RWPE2 (cell line): ENCODE measurements at regions not wholly inside any gene's neighbourhood (a gene's known extent, or its start where the extent isn't known, plus 50 kb on each side); places are given as distances from the start of the nearest gene placed in this dataset.

Experiments
- ATAC-seq: fragments of 200-7000 bp; cut with Tn5 transposase; 3 replicates; pipeline ENCODE4 v1.9.1; 2021; ENCODE audit warnings: low read depth
- DNase-seq: peaks from one replicate; pipeline ENCODE4 v3.0.0-alpha.2; 2020; ENCODE audit warnings: low spot score
- H3K27ac ChIP-seq: fragments of 450-650 bp; 2 replicates; pipeline ENCODE4 v1.5.1; 2017; ENCODE audit warnings: mild to moderate bottlenecking; ENCODE audit not compliant: poor library complexity, severe bottlenecking
- H3K27me3 ChIP-seq: fragments of 250-450 bp; sonication (Bioruptor Pico); 2 replicates; pipeline ENCODE4 v1.5.1; 2021; ENCODE audit warnings: mild to moderate bottlenecking, moderate library complexity; ENCODE audit not compliant: insufficient read depth, poor library complexity, severe bottlenecking
- H3K36me3 ChIP-seq: fragments of 250-450 bp; sonication (Bioruptor Pico); 2 replicates; pipeline ENCODE4 v1.5.1; 2020; ENCODE audit warnings: low read depth, mild to moderate bottlenecking, moderate library complexity
- H3K4me1 ChIP-seq: fragments of 250-450 bp; sonication (Bioruptor Pico); 2 replicates; pipeline ENCODE4 v1.5.1; 2021; ENCODE audit warnings: mild to moderate bottlenecking, moderate library complexity; ENCODE audit not compliant: insufficient read depth, poor library complexity, severe bottlenecking
- H3K4me3 ChIP-seq: fragments of 250-450 bp; sonication (Bioruptor Pico); 2 replicates; pipeline ENCODE4 v1.5.1; 2021; ENCODE audit warnings: mild to moderate bottlenecking, moderate library complexity; ENCODE audit not compliant: severe bottlenecking
- H3K9me3 ChIP-seq: fragments of 250-450 bp; sonication (Bioruptor Pico); 2 replicates; pipeline ENCODE4 v1.5.1; 2021; ENCODE audit warnings: mild to moderate bottlenecking, moderate library complexity; ENCODE audit not compliant: severe bottlenecking
- TF ChIP-seq, protein P1 (sequence below): fragments of 450-650 bp; IDR thresholded peaks from one replicate; pipeline ENCODE4 v1.5.1; 2017; ENCODE audit warnings: mild to moderate bottlenecking, moderate library complexity; ENCODE audit not compliant: poor library complexity, severe bottlenecking

GRCh38 chr18:77597726-77598125 lies 348.1 kb downstream of the GALR1 start:
- no peak overlapping the region for H3K27ac ChIP-seq
- ATAC-seq (no peak), DNase-seq (no peak)

DNA sequence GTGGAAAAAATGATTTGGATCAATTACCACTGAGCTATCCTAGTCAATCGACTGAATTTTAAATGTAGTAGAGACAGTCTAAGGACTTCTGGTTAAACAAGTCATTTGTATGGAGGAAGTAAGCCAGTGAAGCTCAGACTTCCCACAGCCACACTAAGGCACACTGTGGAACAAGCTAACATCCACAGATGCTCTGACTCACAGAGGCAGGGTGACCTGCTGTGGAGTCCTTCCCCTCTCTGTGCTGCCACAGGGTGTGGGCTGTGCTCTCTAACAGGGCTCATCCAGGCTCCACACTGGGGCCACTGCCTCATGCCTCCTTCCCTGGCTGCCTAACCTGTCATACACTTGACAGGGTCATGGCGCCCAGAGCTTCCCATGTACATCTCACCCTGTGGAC lies 351.0 kb downstream of the GALR1 start:
- no peaks in the 10 kb centered on the region for H3K9me3 ChIP-seq
- H3K4me1 ChIP-seq = no peaks in the 10 kb centered on the region
- no peaks in the 10 kb centered on the region for H3K36me3 ChIP-seq
- DNase-seq = no peak
- peaks cover under 1% of the 10 kb centered on the region for H3K27me3 ChIP-seq
- no peak overlapping the region for H3K27ac ChIP-seq
- TF ChIP-seq, protein P1, sequence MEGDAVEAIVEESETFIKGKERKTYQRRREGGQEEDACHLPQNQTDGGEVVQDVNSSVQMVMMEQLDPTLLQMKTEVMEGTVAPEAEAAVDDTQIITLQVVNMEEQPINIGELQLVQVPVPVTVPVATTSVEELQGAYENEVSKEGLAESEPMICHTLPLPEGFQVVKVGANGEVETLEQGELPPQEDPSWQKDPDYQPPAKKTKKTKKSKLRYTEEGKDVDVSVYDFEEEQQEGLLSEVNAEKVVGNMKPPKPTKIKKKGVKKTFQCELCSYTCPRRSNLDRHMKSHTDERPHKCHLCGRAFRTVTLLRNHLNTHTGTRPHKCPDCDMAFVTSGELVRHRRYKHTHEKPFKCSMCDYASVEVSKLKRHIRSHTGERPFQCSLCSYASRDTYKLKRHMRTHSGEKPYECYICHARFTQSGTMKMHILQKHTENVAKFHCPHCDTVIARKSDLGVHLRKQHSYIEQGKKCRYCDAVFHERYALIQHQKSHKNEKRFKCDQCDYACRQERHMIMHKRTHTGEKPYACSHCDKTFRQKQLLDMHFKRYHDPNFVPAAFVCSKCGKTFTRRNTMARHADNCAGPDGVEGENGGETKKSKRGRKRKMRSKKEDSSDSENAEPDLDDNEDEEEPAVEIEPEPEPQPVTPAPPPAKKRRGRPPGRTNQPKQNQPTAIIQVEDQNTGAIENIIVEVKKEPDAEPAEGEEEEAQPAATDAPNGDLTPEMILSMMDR = no peak
- no peak overlapping the region for H3K4me3 ChIP-seq
- no peak for ATAC-seq

More at GRCh38 chr18:77597726-77598125, 348.1 kb downstream of the GALR1 start:
- no peak overlapping the region for H3K4me3 ChIP-seq
- no peaks in the 10 kb centered on the region for H3K9me3 ChIP-seq
- no peaks in the 10 kb centered on the region for H3K4me1 ChIP-seq
- peaks cover 3% of the 10 kb centered on the region for H3K27me3 ChIP-seq
- no peaks in the 10 kb centered on the region for H3K36me3 ChIP-seq
- TF ChIP-seq, protein P1 = no peak

- ATAC-seq = no peak
Measured at GRCh38 chr18:77601567-77601966, 351.9 kb downstream of the GALR1 start.

DNA sequence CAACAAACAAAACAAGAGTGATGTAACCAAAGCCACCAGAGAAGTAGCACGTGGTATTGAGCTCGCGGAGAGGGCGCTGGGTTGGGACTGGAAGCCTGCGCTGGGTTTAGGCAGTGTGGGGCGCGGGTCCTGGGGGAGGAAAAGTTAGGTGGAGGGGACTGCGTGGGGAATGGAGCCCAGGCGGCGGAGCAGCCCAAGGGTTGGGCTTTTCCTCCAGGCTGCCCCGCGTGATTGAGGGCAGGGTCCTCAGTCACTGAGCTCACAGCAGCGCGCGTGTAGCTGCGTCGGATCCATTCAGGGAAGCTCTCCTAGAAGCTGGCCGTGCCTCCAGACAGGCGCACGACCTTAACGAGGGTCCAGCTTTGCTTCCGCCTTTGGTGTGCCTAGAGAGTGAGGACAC lies 357.4 kb downstream of the GALR1 start:
- no peaks in the 10 kb centered on the region for H3K9me3 ChIP-seq
- TF ChIP-seq, protein P1 = no peak
- H3K27me3 ChIP-seq = no peaks in the 10 kb centered on the region
- DNase-seq (no peak), ATAC-seq (no peak)
- no peak overlapping the region for H3K27ac ChIP-seq
- no peaks in the 10 kb centered on the region for H3K4me1 ChIP-seq
- H3K4me3 ChIP-seq = no peak overlapping the region
- H3K36me3 ChIP-seq = no peaks in the 10 kb centered on the region

More at GRCh38 chr18:77601567-77601966, 351.9 kb downstream of the GALR1 start:
- Histone ChIP-seq H3K4me1 (no peaks in the 10 kb centered on the region), H3K36me3 (no peaks in the 10 kb centered on the region), H3K27ac (no peak overlapping the region), H3K27me3 (no peaks in the 10 kb centered on the region), H3K9me3 (no peaks in the 10 kb centered on the region), H3K4me3 (no peak overlapping the region)
- TF ChIP-seq, protein P1 = no peak
- DNase-seq = no peak

GRCh38 chr18:77608807-77609206 lies 359.2 kb downstream of the GALR1 start:
- Histone ChIP-seq H3K36me3 (no peaks in the 10 kb centered on the region), H3K4me3 (no peak overlapping the region), H3K27ac (no peak overlapping the region), H3K9me3 (no peaks in the 10 kb centered on the region), H3K27me3 (no peaks in the 10 kb centered on the region), H3K4me1 (no peaks in the 10 kb centered on the region)
- DNase-seq = no peak
- TF ChIP-seq, protein P1 = no peak
- no peak for ATAC-seq
